Nephron (organoid): ENCODE measurements at regions not wholly inside any gene's neighbourhood (a gene's known extent, or its start where the extent isn't known, plus 50 kb on each side); places are given as distances from the start of the nearest gene placed in this dataset.

Experiments
- H3K27ac Mint-ChIP-seq, 3 experiments: 2 replicates each; pipeline ENCODE4 v1.8.0; 2020; ENCODE audit warnings: mixed read lengths in 3 of 3, mild to moderate bottlenecking in 2 of 3, moderate library complexity in 1 of 3
- H3K27me3 Mint-ChIP-seq: 2 replicates; pipeline ENCODE4 v1.8.0; 2021; ENCODE audit warnings: low read depth, mild to moderate bottlenecking, moderate library complexity, mixed read lengths
- H3K36me3 Mint-ChIP-seq: 2 replicates; pipeline ENCODE4 v1.8.0; 2020; ENCODE audit warnings: low read depth, mixed read lengths
- H3K4me1 Mint-ChIP-seq: 2 replicates; pipeline ENCODE4 v1.8.0; 2020; ENCODE audit warnings: mixed read lengths
- H3K4me3 Mint-ChIP-seq, 3 experiments: 2 replicates each; pipeline ENCODE4 v1.8.0; 2020; ENCODE audit warnings: mild to moderate bottlenecking in 3 of 3, mixed read lengths in 3 of 3, moderate library complexity in 2 of 3
- H3K9me3 Mint-ChIP-seq: 2 replicates; pipeline ENCODE4 v1.8.0; 2020; ENCODE audit warnings: mixed read lengths
- CTCF ChIP-seq, 3 experiments: fragments of 200-600 bp; sonication (generic); IDR thresholded peaks; one replicate each; pipeline ENCODE4 v1.5.0; 2021; ENCODE audit warnings: antibody characterized with exemption in 3 of 3; ENCODE audit not compliant: unreplicated experiment in 3 of 3

- Mint-ChIP-seq H3K4me1 (peaks cover 10% of the 10 kb centered on the region), H3K36me3 (no peaks in the 10 kb centered on the region), H3K27ac (no peak overlapping the region), H3K9me3 (no peaks in the 10 kb centered on the region), H3K27me3 (no peaks in the 10 kb centered on the region), H3K4me3 (no peak overlapping the region)
- no peak for TF ChIP-seq CTCF (IDR thresholded peaks at IDR 0.05; ENCODE audit: unreplicated experiment in 3 of 3)
Measured at GRCh38 chr1:56295949-56296929, 283.1 kb downstream of the PLPP3 start.

- Mint-ChIP-seq H3K9me3 (no peaks in the 10 kb centered on the region), H3K4me1 (no peaks in the 10 kb centered on the region), H3K27ac (no peak overlapping the region), H3K36me3 (no peaks in the 10 kb centered on the region), H3K4me3 (no peak overlapping the region), H3K27me3 (peaks cover 4% of the 10 kb centered on the region)
- no peak for TF ChIP-seq CTCF (IDR thresholded peaks at IDR 0.05; ENCODE audit: unreplicated experiment in 3 of 3)
Measured at GRCh38 chr1:56291374-56291919, 287.9 kb downstream of the PLPP3 start.

- Mint-ChIP-seq H3K27me3 (peaks cover 4% of the 10 kb centered on the region), H3K27ac (no peak overlapping the region), H3K36me3 (no peaks in the 10 kb centered on the region), H3K9me3 (no peaks in the 10 kb centered on the region), H3K4me3 (no peak overlapping the region), H3K4me1 (peaks cover 14% of the 10 kb centered on the region)
- no peak for TF ChIP-seq CTCF (IDR thresholded peaks at IDR 0.05; ENCODE audit: unreplicated experiment in 3 of 3)
Measured at GRCh38 chr1:56289260-56289659, 290.1 kb downstream of the PLPP3 start.

GRCh38 chr1:56287721-56288120 lies 291.6 kb downstream of the PLPP3 start:
- Mint-ChIP-seq H3K4me3 (no peak overlapping the region), H3K4me1 (peaks cover 16% of the 10 kb centered on the region), H3K9me3 (no peaks in the 10 kb centered on the region), H3K36me3 (no peaks in the 10 kb centered on the region), H3K27me3 (peaks cover 4% of the 10 kb centered on the region), H3K27ac (no peak overlapping the region)
- TF ChIP-seq CTCF (IDR thresholded peaks at IDR 0.05; ENCODE audit: unreplicated experiment in 3 of 3): no peak

- Mint-ChIP-seq H3K27ac (no peak overlapping the region), H3K4me1 (peaks cover 16% of the 10 kb centered on the region), H3K4me3 (no peak overlapping the region), H3K36me3 (no peaks in the 10 kb centered on the region), H3K9me3 (no peaks in the 10 kb centered on the region), H3K27me3 (peaks cover 4% of the 10 kb centered on the region)
- TF ChIP-seq CTCF (IDR thresholded peaks at IDR 0.05; ENCODE audit: unreplicated experiment in 3 of 3): no peak
Measured at GRCh38 chr1:56286956-56287355, 292.4 kb downstream of the PLPP3 start.
